Suppressor macrophage treated with lipopolysaccharide for 4 hours (primary cell): ENCODE measurements at regions not wholly inside any gene's neighbourhood (a gene's known extent, or its start where the extent isn't known, plus 50 kb on each side); places are given as distances from the start of the nearest gene placed in this dataset.
A peak's percentile ranks its signal among the peaks of the same experiment; 100 is the strongest.
"Not testable (repeated sequence)": the region's sequence is repeated elsewhere in the genome, so short reads cannot be mapped to it uniquely, and the experiment has no call there.

Experiments used
- DNase-seq: peaks from one replicate; pipeline ENCODE4 v3.0.0-alpha.2; 2020

GRCh38 chr13:58666331-58666730 is 1034.8 kb downstream of the PCDH17 start:
- DNase-seq, result no peak

GRCh38 chr13:58667096-58667495 is 1035.6 kb downstream of the PCDH17 start:
- DNase-seq, result no peak

- DNase-seq, result no peak
Observed at GRCh38 chr13:58680115-58680514, 1048.6 kb downstream of the PCDH17 start.

GRCh38 chr13:58682616-58683015 is 1051.1 kb downstream of the PCDH17 start:
- DNase-seq, result no peak

- DNase-seq, result no peak
Observed at GRCh38 chr13:58687148-58687547, 1055.6 kb downstream of the PCDH17 start.

- DNase-seq, result no peak
Observed at GRCh38 chr13:58698531-58698930, 1067.0 kb downstream of the PCDH17 start.

- peak; percentile 18 for DNase-seq
Observed at GRCh38 chr13:58704953-58705352, 1073.4 kb downstream of the PCDH17 start.

- DNase-seq, result no peak
Observed at GRCh38 chr13:58706421-58706820, 1074.9 kb downstream of the PCDH17 start.

GRCh38 chr13:58712191-58712590 is 1080.6 kb downstream of the PCDH17 start:
- DNase-seq, result no peak

GRCh38 chr13:58714016-58714415 is 1082.5 kb downstream of the PCDH17 start:
- not testable (repeated sequence) for DNase-seq

- DNase-seq, result no peak
Observed at GRCh38 chr13:58721273-58721672, 1089.7 kb downstream of the PCDH17 start.

- no peak for DNase-seq
Observed at GRCh38 chr13:58728126-58728525, 1096.6 kb downstream of the PCDH17 start.

GRCh38 chr13:58729361-58729760 is 1097.8 kb downstream of the PCDH17 start:
- DNase-seq, result no peak

GRCh38 chr13:58744686-58745085 is 1113.1 kb downstream of the PCDH17 start:
- DNase-seq, result no peak

- no peak for DNase-seq
Observed at GRCh38 chr13:58767566-58767965, 1136.0 kb downstream of the PCDH17 start.

- no peak for DNase-seq
Observed at GRCh38 chr13:58773280-58773859, 1141.8 kb downstream of the PCDH17 start.

- no peak for DNase-seq
Observed at GRCh38 chr13:58782736-58783135, 1151.2 kb downstream of the PCDH17 start.

GRCh38 chr13:58792854-58793253 is 1161.3 kb downstream of the PCDH17 start:
- DNase-seq, result no peak

- DNase-seq, result no peak
Observed at GRCh38 chr13:58795715-58796114, 1164.2 kb downstream of the PCDH17 start.

GRCh38 chr13:58804832-58805231 is 1173.3 kb downstream of the PCDH17 start:
- no peak for DNase-seq

GRCh38 chr13:58806401-58806800 is 1174.9 kb downstream of the PCDH17 start:
- no peak for DNase-seq

GRCh38 chr13:58823701-58824100 is 1192.2 kb downstream of the PCDH17 start:
- no peak for DNase-seq

GRCh38 chr13:58827904-58828303 is 1196.4 kb downstream of the PCDH17 start:
- DNase-seq, result no peak

GRCh38 chr13:58830841-58831240 is 1199.3 kb downstream of the PCDH17 start:
- no peak for DNase-seq

- no peak for DNase-seq
Observed at GRCh38 chr13:58838615-58839014, 1207.1 kb downstream of the PCDH17 start.

- no peak for DNase-seq
Observed at GRCh38 chr13:58843071-58843470, 1211.5 kb downstream of the PCDH17 start.
